Natural killer cell (primary cell): ENCODE measurements at regions not wholly inside any gene's neighbourhood (a gene's known extent, or its start where the extent isn't known, plus 50 kb on each side); places are given as distances from the start of the nearest gene placed in this dataset.
"Not testable (repeated sequence)": the region's sequence is repeated elsewhere in the genome, so short reads cannot be mapped to it uniquely, and the experiment has no call there.

Experiments used
- ATAC-seq, 3 donors: fragments of 150-1000 bp in 2 of 3; fragments of 200-7000 bp in 1 of 3; cut with Tn5 transposase; 1 replicate in 1 of 3; 2 replicates in 2 of 3; pipeline ENCODE4 v1.10.0; 2021; ENCODE audit warnings: mild to moderate bottlenecking in 2 of 3, moderate library complexity in 2 of 3
- DNase-seq, 2 donors: peaks; one replicate each; pipeline versions ENCODE4 v3.0.0 to v3.0.0-alpha.2; 2013 to 2021; ENCODE audit warnings: mixed read lengths in 1 of 2
- H3K27ac ChIP-seq: one replicate; pipeline ENCODE4 v1.5.1; 2013; ENCODE audit warnings: mild to moderate bottlenecking, low read length
- H3K27me3 ChIP-seq: one replicate; pipeline ENCODE4 v1.6.1; 2013; ENCODE audit warnings: low read length; ENCODE audit not compliant: control insufficient read depth, insufficient read depth
- H3K36me3 ChIP-seq: one replicate; pipeline ENCODE4 v1.6.1; 2013; ENCODE audit warnings: low read length; ENCODE audit not compliant: control insufficient read depth, insufficient read depth
- H3K4me1 ChIP-seq: one replicate; pipeline ENCODE4 v1.6.1; 2013; ENCODE audit warnings: low read length; ENCODE audit not compliant: control insufficient read depth, insufficient read depth
- H3K4me3 ChIP-seq: one replicate; pipeline ENCODE4 v1.5.1; 2013; ENCODE audit warnings: low read length
- H3K9me3 ChIP-seq: one replicate; pipeline ENCODE4 v1.6.1; 2013; ENCODE audit warnings: low read length; ENCODE audit not compliant: control insufficient read depth, insufficient read depth
- H3K27ac Mint-ChIP-seq, 2 donors: one replicate each; pipeline ENCODE4 v1.8.0; 2022; ENCODE audit warnings: mild to moderate bottlenecking in 2 of 2, mixed read lengths in 2 of 2, moderate library complexity in 1 of 2
- H3K27me3 Mint-ChIP-seq, 2 donors: one replicate each; pipeline ENCODE4 v1.8.0; 2022; ENCODE audit warnings: low read depth in 2 of 2, mixed read lengths in 2 of 2
- H3K36me3 Mint-ChIP-seq: one replicate; pipeline ENCODE4 v1.8.0; 2022; ENCODE audit warnings: mixed read lengths
- H3K4me1 Mint-ChIP-seq, 2 donors: one replicate each; pipeline ENCODE4 v1.8.0; 2022; ENCODE audit warnings: mixed read lengths in 2 of 2
- H3K4me3 Mint-ChIP-seq: one replicate; pipeline ENCODE4 v1.8.0; 2022; ENCODE audit warnings: mild to moderate bottlenecking, moderate library complexity, mixed read lengths
- H3K9me3 Mint-ChIP-seq, 2 donors: one replicate each; pipeline ENCODE4 v1.8.0; 2022; ENCODE audit warnings: mixed read lengths in 2 of 2
- WGBS: methylation state at CpG from one replicate; pipeline ENCODE4 v1.1.7; 2013; ENCODE audit warnings: missing lambda C conversion rate; ENCODE audit not compliant: insufficient coverage; 5-methylcytosine and 5-hydroxymethylcytosine counted together
- intact Hi-C: fragments of 100-400 bp; cut with micrococcal nuclease; formaldehyde crosslinking; loops from one replicate; pipeline ENCODE4 v1.14.2; 2022
- TF ChIP-seq, protein P1 (sequence below): fragments of 200-600 bp; IDR thresholded peaks from one replicate; pipeline ENCODE4 v1.8.0; 2022; ENCODE audit warnings: antibody characterized with exemption

DNA sequence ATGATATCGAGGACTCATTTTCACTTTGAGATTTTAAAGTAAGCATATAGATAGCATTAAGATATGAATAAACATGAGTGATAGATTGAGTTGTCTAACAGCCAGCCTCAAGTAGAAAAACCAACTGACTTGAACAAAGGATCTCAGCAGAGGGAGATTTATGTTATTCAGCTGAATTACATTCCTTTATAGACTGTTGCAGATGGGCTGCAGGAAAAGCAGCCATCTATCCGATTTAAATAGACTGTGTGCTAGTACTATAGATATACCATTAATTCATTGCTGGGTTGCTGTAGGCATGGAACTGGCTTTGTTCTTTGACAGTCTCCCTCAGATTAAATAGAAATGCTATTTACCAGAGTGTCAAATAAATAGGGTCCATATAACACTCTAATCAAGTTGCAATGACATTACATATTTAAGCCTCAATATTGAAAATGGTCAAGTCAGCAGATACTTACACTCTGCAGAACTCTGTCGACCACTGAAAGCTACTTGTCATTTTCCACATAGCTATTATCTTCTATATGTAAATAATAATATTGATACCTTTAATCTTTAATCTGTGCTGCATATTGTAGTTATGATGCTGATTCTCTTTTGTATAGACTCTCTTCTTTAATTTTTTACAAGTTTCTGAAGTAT, 750.8 kb downstream of the CENPC start:
- no peak for DNase-seq
- Histone ChIP-seq H3K4me1 (no peaks in the 10 kb centered on the region), H3K27ac (no peak overlapping the region), H3K27me3 (no peaks in the 10 kb centered on the region), H3K4me3 (no peak overlapping the region), H3K36me3 (no peaks in the 10 kb centered on the region), H3K9me3 (no peaks in the 10 kb centered on the region)
- intact Hi-C loops, result no loop called here
- no CpG with 5 or more reads among the region's 3 CpGs for WGBS
- no peak for ATAC-seq
- H3K4me1 Mint-ChIP-seq, result no peaks in the 10 kb centered on the region
- H3K9me3 Mint-ChIP-seq, result peaks cover 3 to 14% of the 10 kb centered on the region in 2 donors
- H3K27me3 Mint-ChIP-seq, result no peaks in the 10 kb centered on the region
- no peaks in the 10 kb centered on the region for H3K36me3 Mint-ChIP-seq
- no peak overlapping the region for H3K4me3 Mint-ChIP-seq
- H3K27ac Mint-ChIP-seq, result no peak overlapping the region
- TF ChIP-seq, protein P1, sequence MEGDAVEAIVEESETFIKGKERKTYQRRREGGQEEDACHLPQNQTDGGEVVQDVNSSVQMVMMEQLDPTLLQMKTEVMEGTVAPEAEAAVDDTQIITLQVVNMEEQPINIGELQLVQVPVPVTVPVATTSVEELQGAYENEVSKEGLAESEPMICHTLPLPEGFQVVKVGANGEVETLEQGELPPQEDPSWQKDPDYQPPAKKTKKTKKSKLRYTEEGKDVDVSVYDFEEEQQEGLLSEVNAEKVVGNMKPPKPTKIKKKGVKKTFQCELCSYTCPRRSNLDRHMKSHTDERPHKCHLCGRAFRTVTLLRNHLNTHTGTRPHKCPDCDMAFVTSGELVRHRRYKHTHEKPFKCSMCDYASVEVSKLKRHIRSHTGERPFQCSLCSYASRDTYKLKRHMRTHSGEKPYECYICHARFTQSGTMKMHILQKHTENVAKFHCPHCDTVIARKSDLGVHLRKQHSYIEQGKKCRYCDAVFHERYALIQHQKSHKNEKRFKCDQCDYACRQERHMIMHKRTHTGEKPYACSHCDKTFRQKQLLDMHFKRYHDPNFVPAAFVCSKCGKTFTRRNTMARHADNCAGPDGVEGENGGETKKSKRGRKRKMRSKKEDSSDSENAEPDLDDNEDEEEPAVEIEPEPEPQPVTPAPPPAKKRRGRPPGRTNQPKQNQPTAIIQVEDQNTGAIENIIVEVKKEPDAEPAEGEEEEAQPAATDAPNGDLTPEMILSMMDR, result no peak

DNA sequence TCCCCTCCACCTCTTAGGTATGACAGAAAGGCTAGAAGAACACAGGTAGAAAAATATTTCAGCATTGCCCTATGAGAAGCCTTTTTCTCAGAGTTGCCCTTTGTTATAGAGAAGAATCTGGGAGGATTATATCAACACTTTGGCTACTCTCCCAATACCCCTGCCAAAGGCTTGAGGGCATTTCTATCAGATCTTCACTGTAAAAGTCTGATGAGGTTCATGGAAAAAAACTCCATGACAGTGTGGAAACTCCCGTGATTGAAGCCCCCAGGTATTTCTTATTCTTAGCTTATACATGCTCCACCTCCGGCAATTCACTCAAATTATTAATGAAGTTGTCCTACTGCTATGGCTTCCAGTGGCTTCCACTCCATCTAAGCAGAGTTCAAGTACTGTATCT, 753.6 kb downstream of the CENPC start:
- WGBS, result 77% methylated on average over 2 of the region's 2 CpGs
- Histone ChIP-seq H3K27ac (no peak overlapping the region), H3K9me3 (no peaks in the 10 kb centered on the region), H3K4me3 (no peak overlapping the region), H3K36me3 (no peaks in the 10 kb centered on the region), H3K4me1 (no peaks in the 10 kb centered on the region), H3K27me3 (no peaks in the 10 kb centered on the region)
- Mint-ChIP-seq H3K36me3 (no peaks in the 10 kb centered on the region), H3K27ac (no peak overlapping the region), H3K9me3 (peaks cover 3 to 14% of the 10 kb centered on the region in 2 donors), H3K4me1 (no peaks in the 10 kb centered on the region), H3K27me3 (no peaks in the 10 kb centered on the region), H3K4me3 (no peak overlapping the region)
- no peak for DNase-seq
- ATAC-seq, result no peak
- TF ChIP-seq, protein P1, result no peak
- intact Hi-C loops, result no loop called here

DNA sequence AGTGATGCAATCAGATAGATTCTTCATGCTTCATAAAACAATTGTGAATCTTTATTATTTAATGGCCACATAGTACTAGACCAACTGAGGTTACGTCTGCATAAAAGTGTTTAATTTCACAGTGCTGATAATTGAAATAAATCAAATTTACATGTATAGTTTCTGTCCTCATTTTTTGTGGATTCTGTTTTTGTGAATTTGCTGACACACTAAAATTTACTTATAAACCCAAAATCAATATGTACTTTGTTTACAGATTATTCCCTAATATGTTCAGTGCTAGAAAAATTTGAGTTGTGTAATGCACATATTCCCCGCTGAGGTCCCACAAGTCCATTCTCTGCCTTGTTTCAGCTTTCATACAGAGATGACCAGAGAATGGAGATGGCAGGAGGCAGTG, 759.8 kb downstream of the CENPC start:
- Histone ChIP-seq H3K36me3 (no peaks in the 10 kb centered on the region), H3K4me1 (no peaks in the 10 kb centered on the region), H3K27me3 (no peaks in the 10 kb centered on the region), H3K9me3 (no peaks in the 10 kb centered on the region), H3K4me3 (no peak overlapping the region), H3K27ac (no peak overlapping the region)
- Mint-ChIP-seq H3K36me3 (no peaks in the 10 kb centered on the region), H3K27ac (no peak overlapping the region), H3K4me3 (no peak overlapping the region), H3K4me1 (no peaks in the 10 kb centered on the region), H3K27me3 (no peaks in the 10 kb centered on the region), H3K9me3 (peaks cover under 1 to 4% of the 10 kb centered on the region in 2 donors)
- DNase-seq (no peak), ATAC-seq (no peak)
- TF ChIP-seq, protein P1, result no peak
- 100% methylated on average over 1 of the region's 2 CpGs for WGBS
- intact Hi-C loops, result no loop called here

DNA sequence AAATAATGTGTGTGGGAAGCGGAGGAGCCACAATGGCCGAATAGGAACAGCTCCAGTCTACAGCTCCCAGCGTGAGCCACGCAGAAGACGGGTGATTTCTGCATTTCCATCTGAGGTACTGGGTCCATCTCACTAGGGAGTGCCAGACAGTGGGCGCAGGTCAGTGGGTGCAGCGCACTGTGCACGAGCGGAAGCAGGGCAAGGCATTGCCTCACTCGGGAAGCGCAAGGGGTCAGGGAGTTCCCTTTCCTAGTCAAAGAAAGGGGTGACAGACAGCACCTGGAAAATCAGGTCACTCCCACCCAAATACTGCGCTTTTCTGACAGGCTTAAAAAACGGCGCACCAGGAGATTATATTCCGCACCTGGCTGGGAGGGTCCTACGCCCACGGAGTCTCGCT, 762.6 kb downstream of the CENPC start:
- H3K9me3 Mint-ChIP-seq, H3K4me3 ChIP-seq, H3K4me1 Mint-ChIP-seq, H3K27me3 Mint-ChIP-seq, H3K36me3 Mint-ChIP-seq, H3K36me3 ChIP-seq, ATAC-seq, H3K27me3 ChIP-seq, DNase-seq, H3K27ac ChIP-seq, intact Hi-C loops, H3K4me3 Mint-ChIP-seq, H3K27ac Mint-ChIP-seq, H3K4me1 ChIP-seq, H3K9me3 ChIP-seq: not testable (repeated sequence)
- 96% methylated on average over 18 of the region's 18 CpGs for WGBS
